Mucosa of descending colon (tissue), 3 donors: ENCODE measurements at regions not wholly inside any gene's neighbourhood (a gene's known extent, or its start where the extent isn't known, plus 50 kb on each side); places are given as distances from the start of the nearest gene placed in this dataset.
A peak's percentile ranks its signal among the peaks of the same experiment; 100 is the strongest.

Experiments
- ATAC-seq: fragments of 200-7000 bp; cut with Tn5 transposase; one replicate; pipeline ENCODE4 v1.9.1; 2020; ENCODE audit warnings: mild to moderate bottlenecking, moderate library complexity
- DNase-seq, 3 donors: peaks; one replicate each; pipeline ENCODE4 v3.0.0-alpha.2; 2020
- H3K36me3 ChIP-seq: fragments of 200-600 bp; one replicate; pipeline ENCODE4 v1.8.0; 2021; ENCODE audit warnings: low read depth, mild to moderate bottlenecking
- H3K4me1 ChIP-seq: fragments of 200-600 bp; one replicate; pipeline ENCODE4 v1.8.0; 2021; ENCODE audit warnings: low read depth, mild to moderate bottlenecking
- H3K4me3 ChIP-seq: fragments of 200-600 bp; one replicate; pipeline ENCODE4 v1.8.0; 2021; ENCODE audit warnings: mild to moderate bottlenecking
- H3K9me3 ChIP-seq: fragments of 200-600 bp; one replicate; pipeline ENCODE4 v1.8.0; 2021; ENCODE audit warnings: mild to moderate bottlenecking
- CTCF ChIP-seq: fragments of 200-600 bp; IDR thresholded peaks from one replicate; pipeline ENCODE4 v1.8.0; 2022; ENCODE audit warnings: antibody characterized with exemption, mild to moderate bottlenecking
- intact Hi-C, 2 donors: fragments of 100-400 bp; cut with DNase I in 1 of 2; cut with micrococcal nuclease in 1 of 2; formaldehyde crosslinking; loops; one replicate each; pipeline versions ENCODE4 v1.11.0 to v1.11.1; 2022; cut with DNase I, micrococcal nuclease
- donor health status: DM: no; HTN: no; CAD: no; lungs with moderate emphysema.
- donor health status: DM: no; HTN: no; CAD: no.
- donor health status: DM: no; HTN: yes; CAD: no.

- no peaks in the 10 kb centered on the region for H3K4me1 ChIP-seq
Measured at GRCh38 chr12:68479896-68480291, 130.8 kb upstream of the RAP1B start.

GRCh38 chr12:68480526-68480925 lies 130.2 kb upstream of the RAP1B start:
- no peak for TF ChIP-seq CTCF
- H3K4me3 ChIP-seq = no peak overlapping the region
- ATAC-seq = no peak

More at GRCh38 chr12:68479896-68480291, 130.8 kb upstream of the RAP1B start:
- Histone ChIP-seq H3K36me3 (no peaks in the 10 kb centered on the region), H3K9me3 (no peaks in the 10 kb centered on the region), H3K4me3 (no peak overlapping the region)
- intact Hi-C loops = no loop called here
- no peak for ATAC-seq
- no peak for DNase-seq
- no peak for TF ChIP-seq CTCF

GRCh38 chr12:68481181-68481941 lies 129.3 kb upstream of the RAP1B start:
- TF ChIP-seq CTCF = no peak
- intact Hi-C loops = no loop called here
- no peak for ATAC-seq
- DNase-seq = no peak
- H3K9me3 ChIP-seq = no peaks in the 10 kb centered on the region
- no peak overlapping the region for H3K4me3 ChIP-seq
- H3K4me1 ChIP-seq = no peaks in the 10 kb centered on the region
- H3K36me3 ChIP-seq = no peaks in the 10 kb centered on the region

More at GRCh38 chr12:68480526-68480925, 130.2 kb upstream of the RAP1B start:
- Histone ChIP-seq H3K36me3 (no peaks in the 10 kb centered on the region), H3K4me1 (no peaks in the 10 kb centered on the region), H3K9me3 (no peaks in the 10 kb centered on the region)
- intact Hi-C loops = no loop called here
- DNase-seq = no peak

GRCh38 chr12:68482014-68482413 lies 128.7 kb upstream of the RAP1B start:
- Histone ChIP-seq H3K4me1 (no peaks in the 10 kb centered on the region), H3K9me3 (no peaks in the 10 kb centered on the region), H3K4me3 (no peak overlapping the region), H3K36me3 (no peaks in the 10 kb centered on the region)
- no peak for DNase-seq
- no peak for ATAC-seq
- intact Hi-C loops = no loop called here
- TF ChIP-seq CTCF = no peak

- no peak for TF ChIP-seq CTCF
- no peaks in the 10 kb centered on the region for H3K9me3 ChIP-seq
- DNase-seq = peak in 1 of 3 donors; percentile 21
Measured at GRCh38 chr12:68482660-68483059, 128.0 kb upstream of the RAP1B start.

More at GRCh38 chr12:68482660-68483059, 128.0 kb upstream of the RAP1B start:
- ATAC-seq = peak; percentile 73
- intact Hi-C loops = no loop called here
- Histone ChIP-seq H3K4me3 (no peak overlapping the region), H3K4me1 (no peaks in the 10 kb centered on the region), H3K36me3 (no peaks in the 10 kb centered on the region)
